ENCODE measurements at regions not wholly inside any gene's neighbourhood (a gene's known extent, or its start where the extent isn't known, plus 50 kb on each side); places are given as distances from the start of the nearest gene placed in this dataset.
"Not testable (repeated sequence)": the region's sequence is repeated elsewhere in the genome, so short reads cannot be mapped to it uniquely, and the experiment has no call there.

DNA sequence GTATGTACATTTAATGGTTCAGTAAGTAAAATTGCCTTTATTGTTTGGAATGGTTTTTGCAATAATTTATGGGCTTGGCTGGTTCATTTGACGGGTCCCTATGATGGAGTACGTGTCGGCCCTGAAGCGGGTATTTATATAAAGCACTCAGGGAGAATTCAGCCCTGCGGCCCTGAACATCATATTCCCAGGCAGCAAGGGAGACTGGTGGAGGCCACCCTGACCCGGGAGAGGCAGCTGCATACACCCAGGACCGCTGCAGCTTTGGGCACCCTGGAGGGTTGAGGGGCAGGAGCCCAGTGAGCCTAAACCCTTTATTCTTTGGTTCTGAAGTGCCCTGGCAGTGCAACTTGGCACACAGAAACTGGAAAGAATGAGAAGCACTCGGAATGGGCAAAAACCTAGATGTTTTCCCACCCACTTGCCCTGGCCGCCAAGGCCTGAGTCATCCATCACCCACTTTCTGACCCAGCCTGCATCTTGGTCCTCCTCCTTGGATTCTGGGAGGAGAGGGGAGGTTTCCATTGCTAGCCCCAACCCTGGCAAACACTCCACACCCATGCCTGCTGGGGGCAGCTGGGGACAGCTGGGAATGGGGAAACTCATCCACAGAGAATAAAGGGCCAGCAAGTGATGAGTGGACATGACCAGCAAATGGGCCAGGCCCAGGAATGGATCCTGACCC is 162.2 kb upstream of the TNRC6C start:
- DNase-seq (ENCODE audit: low spot score): no peak

DNA sequence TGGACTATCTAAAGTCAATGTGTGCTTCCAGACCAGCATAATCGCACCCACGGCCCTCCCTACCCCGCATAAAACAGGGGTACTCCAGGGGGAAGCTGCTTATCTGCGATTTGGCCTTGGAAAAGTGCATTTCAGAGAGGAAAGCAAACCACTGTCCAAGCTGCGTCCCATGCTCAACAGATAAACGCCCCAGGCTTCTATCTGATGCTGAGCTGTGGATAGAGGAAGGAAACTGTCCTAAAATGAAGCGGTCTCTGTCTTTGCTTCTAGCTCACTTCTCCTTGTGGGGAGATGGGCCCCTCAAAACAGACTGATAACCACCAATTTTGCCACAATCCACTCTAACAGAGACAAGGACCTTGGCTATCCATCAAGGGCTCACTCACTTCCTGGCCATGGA is 160.5 kb upstream of the TNRC6C start:
- DNase-seq (ENCODE audit: low spot score): no peak

DNA sequence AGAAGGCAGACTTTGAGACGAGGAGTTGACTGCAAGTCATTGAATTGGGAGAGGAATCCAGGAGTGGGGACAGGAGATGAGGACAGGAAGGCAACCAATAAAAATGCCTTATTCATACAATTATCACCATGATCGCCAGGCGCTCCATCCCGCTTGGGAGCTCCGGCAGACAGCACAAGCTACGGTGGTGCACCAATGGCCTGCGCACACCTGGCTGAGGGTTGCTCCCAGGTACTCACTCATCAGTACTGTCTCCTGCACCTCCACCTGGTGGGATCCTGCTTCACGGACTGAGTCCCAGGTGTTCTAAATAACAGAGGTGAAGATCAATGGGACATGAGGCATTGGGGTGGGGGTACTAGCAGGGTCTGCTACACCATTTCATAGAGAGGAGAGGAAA is 160.0 kb upstream of the TNRC6C start:
- no peak for DNase-seq (ENCODE audit: low spot score)

DNA sequence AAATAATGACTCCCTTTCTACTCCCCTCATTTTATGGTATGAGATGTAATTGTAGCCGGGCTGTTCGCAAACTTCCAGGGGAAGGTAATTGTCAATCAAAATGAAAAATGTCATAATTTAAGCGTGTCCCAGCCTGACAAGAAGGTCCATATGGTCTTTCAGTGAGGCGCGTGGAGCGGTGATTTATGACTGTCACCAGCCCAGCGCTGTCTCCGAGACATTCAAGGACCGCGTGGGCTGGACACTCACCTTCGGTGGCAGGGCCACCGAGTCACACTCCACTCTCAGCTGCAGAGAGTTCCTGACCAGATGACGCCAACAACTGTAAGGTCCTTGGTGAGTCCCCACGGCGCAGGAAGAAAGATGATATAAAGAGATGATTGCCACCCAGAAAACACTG is 157.7 kb upstream of the TNRC6C start:
- DNase-seq (ENCODE audit: low spot score): no peak

DNA sequence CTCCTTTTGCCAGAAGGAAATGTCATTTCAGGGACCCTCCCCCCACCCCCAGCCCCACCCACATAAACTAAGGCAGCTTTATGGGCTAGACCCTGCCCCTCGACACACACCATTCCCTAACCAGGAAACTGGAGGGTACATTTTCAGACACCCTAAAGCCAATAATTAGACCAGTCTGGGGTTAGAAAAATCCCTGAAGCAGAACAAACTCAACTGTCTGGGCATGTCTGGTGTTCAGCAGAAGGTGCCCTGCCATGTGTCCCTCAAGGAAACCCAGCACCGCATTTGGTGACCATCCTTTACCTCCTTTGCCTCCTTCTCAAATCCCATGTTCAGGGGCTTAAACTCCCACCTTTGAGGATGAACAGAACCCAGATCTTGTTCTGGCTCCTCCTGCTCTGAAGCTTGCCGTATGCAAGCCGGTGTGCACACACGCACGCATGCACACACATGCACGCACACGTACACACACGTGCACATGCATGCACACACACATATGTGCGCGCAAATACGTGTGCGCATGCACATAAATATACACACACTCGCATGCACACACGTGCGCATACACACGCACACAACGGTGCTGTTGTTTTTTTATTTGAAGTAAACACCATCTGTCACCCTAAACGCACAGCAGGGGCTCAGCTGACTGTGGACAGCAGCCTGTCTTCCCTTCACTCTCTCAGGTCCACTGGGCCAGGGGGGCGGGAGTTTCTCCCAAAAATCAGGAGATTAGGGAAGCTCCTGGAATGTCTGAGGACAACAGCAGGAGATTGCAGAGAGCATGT is 156.8 kb upstream of the TNRC6C start:
- DNase-seq (ENCODE audit: low spot score): no peak

DNA sequence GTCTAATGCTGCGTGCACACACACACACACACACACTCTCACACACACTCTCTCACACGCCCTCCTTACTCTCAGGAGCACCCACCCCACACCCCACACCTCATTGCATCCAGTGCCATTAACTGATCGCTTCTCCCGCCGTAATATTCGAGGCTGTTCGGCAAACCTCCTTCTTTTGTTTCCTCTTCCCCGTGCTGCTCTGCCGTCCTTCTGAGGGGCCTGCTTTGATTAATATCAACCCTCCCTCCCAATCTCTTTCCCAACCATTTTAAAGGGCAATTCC is 156.2 kb upstream of the TNRC6C start:
- DNase-seq (ENCODE audit: low spot score): no peak

DNA sequence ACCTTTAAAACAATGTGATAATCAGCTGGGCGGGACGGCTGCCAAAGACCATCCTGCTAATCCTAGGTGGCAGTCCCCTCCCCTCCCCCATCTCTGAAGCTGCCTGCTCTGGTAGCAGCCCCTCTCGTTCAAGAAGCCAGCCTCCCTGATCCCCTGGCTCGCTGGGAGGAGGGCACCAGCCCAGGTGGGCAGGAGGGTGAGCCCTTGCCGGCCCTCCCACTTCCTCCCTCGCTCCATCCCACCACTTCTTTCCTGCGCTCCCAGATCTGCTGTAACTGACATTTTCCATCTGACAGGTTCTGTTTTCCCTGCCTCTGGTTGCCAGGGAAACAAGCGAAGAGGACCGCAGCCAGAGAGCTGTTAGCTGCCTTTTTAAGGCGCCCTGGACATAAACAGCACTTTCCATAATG is 155.7 kb upstream of the TNRC6C start:
- DNase-seq (ENCODE audit: low spot score): no peak

DNA sequence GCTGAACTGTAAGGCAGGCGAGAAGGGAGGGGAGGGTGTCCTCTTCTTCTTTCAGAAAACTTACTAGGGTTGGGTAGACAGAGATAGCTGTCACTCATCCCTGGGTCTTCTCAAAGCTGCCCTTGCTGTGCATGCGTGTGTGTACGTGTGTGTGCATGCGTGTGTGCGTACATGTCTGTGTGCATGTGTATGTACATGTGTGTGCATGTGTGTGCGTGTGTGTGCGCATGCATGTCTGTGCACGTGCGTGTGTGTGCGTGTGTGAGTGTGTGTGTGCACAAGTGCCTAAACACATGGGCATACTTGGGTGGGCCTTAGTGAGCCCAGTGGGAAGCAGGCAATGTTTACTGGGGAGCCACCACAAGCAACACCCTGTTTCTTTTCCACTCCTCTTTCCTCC is 154.8 kb upstream of the TNRC6C start:
- DNase-seq (ENCODE audit: low spot score): no peak

DNA sequence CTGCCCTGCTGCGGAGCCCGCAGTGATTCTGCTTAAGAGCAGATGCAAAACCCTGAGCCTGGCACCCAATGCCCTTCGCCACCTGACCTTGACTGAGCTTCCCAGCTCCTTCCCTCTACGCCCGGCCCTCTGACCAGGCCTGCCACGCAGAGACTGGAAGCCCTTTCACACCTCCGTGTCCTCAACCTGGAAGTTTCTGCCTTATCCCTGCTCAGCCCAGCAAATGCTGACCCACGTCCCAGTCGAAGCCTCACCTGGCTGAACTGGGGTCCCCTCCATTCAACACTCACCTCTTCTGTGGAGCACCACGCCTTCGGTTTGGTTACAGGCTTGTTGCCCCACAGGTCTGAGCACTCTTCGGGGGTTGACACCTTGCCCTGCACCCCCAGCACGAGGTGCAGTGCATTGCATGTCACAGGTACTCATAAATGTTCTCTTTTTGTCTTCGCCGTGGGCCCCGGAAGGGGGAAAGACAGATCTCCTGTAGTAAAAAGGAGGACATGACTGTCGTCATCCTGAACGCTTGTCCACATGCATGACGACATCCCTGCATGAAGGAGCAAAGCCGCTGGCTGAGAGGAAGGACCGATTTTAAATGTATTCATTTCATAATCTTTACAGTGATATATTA is 153.6 kb upstream of the TNRC6C start:
- no peak for DNase-seq (ENCODE audit: low spot score)

DNA sequence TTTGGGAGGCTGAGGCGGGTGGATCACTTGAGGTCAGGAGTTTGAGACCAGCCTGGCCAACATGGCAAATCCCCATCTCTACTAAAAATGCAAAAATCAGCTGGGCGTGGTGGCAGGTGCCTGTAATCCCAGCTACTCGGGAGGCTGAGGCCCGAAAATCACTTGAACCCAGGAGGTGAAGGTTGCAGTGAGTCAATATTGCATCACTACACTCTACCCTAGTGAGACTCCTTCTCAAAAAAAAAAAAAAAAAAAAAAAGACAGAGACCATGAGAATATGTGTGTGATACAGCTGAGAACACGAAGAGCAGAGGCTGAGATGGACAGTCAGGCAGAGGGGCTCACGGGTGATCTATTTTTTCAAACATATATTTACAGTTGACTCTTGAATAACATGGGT is 152.5 kb upstream of the TNRC6C start:
- not testable (repeated sequence) for DNase-seq (ENCODE audit: low spot score)

DNA sequence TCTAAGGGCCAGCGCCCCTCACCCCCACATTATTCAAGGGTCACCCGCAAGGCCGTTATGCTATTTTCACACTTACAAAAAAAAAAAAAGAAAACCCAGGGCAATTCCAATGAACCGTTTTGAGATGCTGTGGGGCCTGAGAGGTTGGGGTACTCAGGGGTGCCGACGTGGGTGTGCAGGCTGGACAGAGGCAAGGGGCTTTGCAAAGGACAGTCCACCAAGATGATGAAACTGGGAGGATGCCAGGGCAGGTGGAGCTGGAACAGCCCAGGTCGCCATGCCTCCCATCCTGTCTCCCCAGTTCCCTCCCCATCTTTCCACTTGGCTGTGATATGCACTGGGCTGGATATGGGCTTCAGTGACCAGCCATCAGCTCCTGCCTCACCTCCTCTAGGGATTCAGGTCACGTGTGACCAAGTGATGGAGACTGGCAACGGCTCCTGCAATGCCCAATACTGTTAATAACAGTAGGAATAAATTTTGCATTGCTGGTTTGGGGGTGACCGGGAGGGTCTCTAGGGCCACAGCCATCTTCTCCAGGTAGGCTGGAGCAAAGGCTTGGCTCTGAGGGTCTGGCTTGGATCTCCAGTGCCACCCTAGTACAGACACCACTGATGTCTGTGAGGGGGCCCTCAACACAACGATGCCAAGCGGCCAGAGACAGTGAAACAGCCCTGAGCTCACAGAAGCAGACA is 151.3 kb upstream of the TNRC6C start:
- no peak for DNase-seq (ENCODE audit: low spot score)

DNA sequence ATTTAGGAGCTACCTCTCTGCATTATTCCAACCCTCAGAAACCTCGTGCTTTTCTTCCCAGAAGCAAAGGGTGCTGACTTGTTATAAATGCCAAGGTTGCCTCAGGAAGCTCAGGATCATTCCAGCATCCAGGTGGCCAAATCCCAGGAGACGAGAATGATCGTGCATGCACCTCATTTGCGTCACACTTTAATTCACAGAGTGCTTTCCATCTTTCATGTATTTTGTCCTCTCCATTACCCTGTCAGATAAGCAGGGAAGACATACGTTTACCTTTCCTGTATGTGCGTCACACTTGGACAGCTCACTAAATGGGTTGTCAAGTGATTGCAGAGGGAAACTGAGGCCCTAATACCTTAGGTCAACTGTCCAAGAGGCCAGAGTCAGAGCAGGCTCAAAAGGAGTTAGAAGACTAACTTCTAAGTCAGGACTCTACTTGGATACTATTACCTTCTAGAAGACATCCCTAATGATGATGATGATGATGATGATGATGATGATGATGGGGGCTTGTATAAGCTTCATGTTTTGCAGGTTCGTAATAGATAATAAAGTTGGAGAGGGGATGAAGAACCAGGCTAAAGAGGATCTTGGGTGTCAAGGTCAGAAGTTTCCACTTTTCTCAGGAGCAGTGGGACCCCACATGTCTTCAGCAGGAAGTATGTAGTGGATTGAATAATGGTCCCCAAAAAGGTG is 150.6 kb upstream of the TNRC6C start:
- DNase-seq (ENCODE audit: low spot score): no peak

DNA sequence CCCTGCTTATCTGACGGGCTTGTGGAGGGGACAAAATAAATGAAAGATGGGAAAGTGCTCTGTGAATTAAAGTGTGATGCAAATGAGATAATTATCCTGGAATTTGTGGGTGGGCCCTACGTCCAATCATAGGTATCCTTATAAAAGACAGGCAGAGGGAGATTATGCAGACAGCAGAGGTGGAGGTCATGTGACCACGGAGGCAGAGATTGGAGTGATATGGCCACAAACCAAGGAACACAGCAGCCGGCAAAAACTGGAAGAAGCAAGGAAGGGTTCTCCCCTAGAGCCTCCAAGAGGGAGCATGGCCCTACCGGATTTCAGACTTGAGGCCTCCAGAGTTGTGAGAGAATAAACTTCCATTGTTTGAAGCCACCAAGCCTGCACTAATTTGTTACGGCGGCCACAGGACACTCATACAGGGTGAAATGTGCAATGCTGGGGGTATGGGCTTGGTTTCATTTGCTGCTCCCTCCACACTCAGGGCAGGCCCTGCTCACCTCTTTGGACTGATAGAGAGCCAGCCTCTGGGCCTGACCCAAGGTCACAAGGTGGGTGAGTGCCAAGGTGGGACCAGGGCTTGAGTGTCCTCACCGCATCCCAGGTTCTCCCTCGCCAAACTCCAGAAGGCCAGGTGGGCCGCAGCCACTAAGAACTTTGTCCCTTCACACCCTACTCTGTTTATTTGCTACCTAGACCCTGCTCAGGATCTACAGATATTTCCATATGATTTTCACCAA is 149.6 kb upstream of the TNRC6C start:
- no peak for DNase-seq (ENCODE audit: low spot score)

DNA sequence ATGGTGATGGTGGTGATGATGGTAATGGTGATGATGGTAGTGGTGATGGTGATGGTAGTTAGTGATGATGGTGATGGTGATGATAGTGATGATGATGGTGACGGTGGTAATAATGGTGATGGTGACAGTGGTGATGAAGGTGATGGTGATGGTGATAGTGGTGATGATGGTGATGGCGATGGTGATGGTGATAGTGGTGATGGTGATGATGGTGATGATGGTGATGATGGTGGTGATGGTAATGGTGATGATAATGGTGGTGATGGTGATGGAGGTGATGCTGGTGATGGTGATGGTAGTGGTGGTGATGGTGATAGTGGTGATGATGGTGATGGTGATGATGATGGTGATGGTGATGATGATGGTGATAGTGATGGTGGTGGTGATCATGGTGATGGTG is 148.7 kb upstream of the TNRC6C start:
- DNase-seq (ENCODE audit: low spot score): no peak

DNA sequence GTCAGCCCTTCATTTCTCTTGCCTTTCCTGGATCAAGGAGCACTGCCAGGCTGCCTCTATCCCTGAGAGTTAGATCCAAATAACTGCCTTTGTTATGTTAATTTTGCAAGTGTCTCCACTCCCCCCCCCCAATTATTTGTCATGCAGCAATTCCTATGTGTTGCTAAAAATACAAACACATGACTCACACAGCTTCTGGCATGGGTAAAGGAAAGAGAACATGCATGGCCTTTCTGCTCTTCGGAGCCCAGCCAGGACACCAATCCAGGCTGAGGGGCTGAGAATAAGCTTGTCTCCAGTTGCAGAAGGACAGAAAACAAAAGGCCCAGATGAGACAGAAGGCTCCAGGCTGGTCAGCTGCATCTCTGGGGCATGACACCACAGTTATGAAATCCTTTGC is 148.0 kb upstream of the TNRC6C start:
- DNase-seq (ENCODE audit: low spot score): no peak

DNA sequence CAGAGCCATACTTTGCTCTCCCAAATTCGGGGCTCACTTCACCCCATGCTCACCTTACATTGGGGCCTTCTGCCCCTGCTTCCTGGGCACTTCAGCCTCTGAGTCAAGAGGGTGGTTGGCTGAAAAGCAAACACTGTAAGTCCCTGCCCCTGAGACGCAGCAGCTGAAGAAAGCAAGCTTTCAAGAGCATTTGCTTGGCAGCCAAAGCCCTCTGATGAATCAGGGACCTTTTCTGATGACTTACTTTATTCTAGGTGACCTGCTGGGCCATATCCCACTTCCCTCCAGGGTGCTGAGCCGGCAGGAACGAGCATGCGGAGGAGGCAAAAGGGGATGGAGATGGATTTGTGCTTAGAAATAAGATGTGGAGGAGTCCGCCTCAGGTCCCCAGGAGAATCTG is 147.0 kb upstream of the TNRC6C start:
- no peak for DNase-seq (ENCODE audit: low spot score)

DNA sequence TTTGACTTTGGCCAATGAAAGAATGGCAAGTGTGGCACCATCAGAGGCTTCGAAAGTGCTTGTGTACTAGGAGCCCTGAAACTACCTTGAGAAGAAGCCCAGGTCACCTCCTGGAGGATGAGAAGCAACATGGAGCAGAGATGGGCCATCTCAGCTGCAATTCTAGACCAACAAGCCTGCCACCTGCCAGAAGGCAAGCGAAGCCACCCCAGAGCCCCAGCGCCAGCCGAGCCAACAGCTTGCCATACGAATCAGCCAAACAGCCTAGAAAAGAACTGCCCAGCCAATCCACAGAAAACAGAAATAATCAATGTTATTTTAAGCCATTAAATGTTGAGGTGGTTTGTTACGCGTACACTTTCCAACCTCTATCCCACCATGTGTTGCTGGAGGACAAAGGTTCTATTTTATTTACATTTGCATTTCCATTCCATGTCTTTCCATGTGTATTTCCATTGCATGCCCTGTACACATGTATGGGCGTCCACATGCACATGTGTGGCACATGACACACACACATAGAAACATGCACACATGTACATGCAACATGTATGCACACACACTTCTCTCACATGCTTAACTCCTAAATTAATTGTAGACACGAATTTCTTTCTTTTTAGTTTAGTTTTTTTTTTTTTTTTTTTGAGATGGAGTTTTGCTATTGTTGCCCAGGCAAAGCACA is 144.3 kb upstream of the TNRC6C start:
- DNase-seq (ENCODE audit: low spot score): no peak

DNA sequence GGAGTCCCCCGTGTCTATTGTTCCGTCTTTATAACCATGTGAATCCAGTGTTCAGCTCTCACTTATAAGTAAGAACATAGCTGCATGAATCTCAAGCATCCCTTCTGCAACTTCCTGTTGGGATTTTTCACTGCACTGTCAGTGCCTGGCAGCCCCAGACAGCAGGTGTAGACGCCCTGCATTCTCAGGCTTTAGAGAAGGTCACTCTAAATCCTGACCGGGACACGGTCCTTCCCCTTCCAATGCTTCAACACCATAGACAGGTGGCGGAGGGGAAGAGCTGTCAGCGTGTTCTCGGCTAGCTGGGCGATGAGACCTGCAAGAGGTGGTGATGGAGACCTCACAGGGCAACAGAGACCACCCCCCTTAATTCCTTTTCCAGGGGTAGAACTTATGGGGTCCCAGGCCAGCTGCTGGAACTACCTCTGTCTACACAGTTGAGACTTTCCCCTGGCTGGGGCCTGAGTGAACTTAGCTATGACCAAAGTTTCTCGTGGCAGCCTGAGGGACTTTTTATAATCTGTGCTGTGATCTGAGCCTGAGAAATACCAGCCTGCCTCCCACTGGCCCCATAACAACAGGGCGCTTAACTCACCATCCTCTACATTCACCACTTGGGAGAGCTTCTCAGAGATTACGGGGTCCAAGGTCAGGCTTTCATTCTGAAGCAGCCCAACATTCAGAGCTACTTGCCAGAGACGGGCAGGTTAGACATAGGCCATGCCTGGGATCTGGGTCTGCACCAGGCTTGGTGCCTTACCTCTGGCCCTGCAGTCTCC is 143.2 kb upstream of the TNRC6C start:
- DNase-seq (ENCODE audit: low spot score): no peak

DNA sequence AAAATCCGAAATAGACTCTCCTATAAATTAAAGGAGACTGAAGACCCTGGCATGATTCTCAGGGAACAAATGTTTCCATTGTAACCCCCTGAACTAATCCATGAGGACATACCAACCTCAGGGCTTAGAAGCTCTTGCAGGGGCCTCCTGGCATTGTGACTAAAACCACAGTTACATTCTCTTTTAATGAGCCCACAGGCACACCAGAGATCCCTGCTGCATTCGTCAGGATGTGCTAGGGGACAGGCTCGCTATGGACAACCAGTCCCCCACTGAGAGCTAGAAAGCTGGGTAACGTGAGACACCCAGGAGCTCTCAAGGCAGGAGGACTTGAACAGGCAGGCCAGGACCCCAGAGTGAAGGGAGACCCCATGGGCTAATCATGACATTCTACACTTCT is 140.6 kb upstream of the TNRC6C start:
- no peak for DNase-seq (ENCODE audit: low spot score)

DNA sequence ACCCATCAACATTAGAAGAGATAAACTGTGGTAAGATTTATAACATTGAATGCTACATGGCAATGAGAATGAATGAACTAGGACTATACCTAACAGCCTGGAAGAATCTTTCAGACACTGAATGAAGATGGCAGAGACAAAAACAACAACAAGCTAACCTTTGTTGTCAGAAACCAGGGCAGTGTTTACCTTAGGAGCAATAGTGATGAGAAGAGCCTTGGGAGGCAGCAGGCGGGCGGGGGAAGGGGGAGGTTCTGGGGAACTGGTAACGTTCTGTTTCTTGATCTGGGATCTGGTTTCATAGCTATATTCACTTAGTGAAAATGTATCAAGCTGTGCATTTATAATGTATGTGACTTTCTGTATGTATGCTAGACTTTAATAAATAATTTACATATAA is 139.0 kb upstream of the TNRC6C start:
- no peak for DNase-seq (ENCODE audit: low spot score)
